ENCODE measurements at regions not wholly inside any gene's neighbourhood (a gene's known extent, or its start where the extent isn't known, plus 50 kb on each side); places are given as distances from the start of the nearest gene placed in this dataset.
"Not testable (repeated sequence)": the region's sequence is repeated elsewhere in the genome, so short reads cannot be mapped to it uniquely, and the experiment has no call there.

DNA sequence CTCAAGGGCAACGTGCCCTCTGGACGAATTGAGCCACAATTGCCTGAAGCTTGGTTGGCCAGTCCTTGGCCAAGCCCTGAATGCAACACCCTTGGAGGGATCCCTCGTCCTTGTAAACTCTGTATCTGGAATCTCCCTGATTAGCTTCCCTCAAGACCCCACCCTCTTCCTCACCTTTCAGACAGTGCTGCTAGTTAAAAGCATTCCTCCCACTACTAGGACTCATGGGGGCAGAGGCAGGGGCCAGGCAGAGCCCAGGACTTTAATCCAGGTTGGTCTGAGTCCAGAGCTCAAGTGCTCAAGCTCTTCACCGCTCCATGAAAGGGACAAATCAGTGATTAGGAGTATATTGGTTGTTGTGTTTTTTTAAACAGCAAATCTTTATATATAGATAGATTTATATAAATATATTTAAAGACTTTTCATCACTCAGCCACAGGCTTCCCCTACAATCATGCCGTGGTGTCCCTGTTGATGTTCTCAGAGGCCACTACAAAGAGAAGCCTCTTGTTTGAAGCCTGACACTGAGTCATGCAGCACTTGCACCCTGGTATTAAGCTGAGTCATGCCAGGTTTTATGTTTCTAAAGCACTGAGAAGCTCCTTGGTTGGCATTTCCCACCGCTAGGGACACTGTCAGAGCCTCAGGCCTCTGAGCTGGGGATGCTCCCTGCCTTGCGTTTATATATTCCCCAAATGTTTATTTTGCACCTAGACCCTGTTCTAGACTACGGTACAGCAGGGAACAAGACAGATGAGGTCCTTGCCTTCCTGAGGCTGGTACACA is 53.8 kb upstream of the GSC start:
- no peak for DNase-seq (ENCODE audit: low read depth)
- H3K4me3 ChIP-seq (ENCODE audit: low read depth, low read length), result no peak overlapping the region
- TF ChIP-seq, protein P1, sequence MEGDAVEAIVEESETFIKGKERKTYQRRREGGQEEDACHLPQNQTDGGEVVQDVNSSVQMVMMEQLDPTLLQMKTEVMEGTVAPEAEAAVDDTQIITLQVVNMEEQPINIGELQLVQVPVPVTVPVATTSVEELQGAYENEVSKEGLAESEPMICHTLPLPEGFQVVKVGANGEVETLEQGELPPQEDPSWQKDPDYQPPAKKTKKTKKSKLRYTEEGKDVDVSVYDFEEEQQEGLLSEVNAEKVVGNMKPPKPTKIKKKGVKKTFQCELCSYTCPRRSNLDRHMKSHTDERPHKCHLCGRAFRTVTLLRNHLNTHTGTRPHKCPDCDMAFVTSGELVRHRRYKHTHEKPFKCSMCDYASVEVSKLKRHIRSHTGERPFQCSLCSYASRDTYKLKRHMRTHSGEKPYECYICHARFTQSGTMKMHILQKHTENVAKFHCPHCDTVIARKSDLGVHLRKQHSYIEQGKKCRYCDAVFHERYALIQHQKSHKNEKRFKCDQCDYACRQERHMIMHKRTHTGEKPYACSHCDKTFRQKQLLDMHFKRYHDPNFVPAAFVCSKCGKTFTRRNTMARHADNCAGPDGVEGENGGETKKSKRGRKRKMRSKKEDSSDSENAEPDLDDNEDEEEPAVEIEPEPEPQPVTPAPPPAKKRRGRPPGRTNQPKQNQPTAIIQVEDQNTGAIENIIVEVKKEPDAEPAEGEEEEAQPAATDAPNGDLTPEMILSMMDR (IDR thresholded peaks at IDR 0.05; ENCODE audit: control insufficient read depth, extremely low read depth, insufficient read depth), result no peak

DNA sequence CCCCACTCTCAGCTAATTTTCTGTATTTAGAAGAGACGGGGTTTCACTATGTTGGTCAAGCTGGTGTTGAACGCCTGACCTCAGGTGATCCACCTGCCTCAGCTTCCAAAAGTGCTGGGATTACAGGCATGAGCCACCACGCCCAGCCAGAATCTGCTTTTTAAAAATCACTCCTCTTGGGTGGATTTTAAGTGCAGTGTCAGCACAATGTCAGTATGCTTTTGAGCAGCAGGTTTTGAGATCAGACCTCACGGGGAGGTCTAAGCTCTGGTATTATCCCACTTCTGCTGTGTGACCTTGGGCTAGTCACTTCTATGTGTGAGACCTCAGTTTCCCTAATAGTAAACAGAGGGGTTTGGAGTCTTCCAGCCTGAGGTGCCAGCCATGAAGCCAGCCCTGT is 51.8 kb upstream of the GSC start:
- TF ChIP-seq, protein P1 (IDR thresholded peaks at IDR 0.05; ENCODE audit: control insufficient read depth, extremely low read depth, insufficient read depth), result no peak
- H3K4me3 ChIP-seq (ENCODE audit: low read depth, low read length), result no peak overlapping the region
- DNase-seq (ENCODE audit: low read depth), result no peak

DNA sequence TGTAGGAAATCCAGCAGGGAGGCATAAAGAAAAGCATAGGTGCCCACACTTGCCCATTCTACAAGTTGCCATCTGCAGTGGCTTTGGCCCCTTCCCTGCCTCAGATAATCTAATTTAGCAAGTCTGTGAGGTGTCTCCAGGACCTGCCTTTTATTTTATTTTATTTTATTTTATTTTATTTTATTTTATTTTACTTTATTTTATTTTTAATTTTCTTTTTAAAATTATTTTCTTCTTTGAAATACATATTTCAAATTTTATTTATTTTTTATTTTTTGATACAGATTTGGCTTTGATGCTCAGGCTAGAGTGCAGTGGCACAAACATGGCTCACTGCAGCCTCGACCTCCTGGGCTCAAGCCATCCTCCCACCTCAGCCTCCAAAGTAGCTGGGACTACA is 51.0 kb upstream of the GSC start:
- not testable (repeated sequence) for H3K4me3 ChIP-seq (ENCODE audit: low read depth, low read length); DNase-seq (ENCODE audit: low read depth)

Measured in LNCaP clone FGC (cell line).